GM18508 (cell line): ENCODE measurements at regions not wholly inside any gene's neighbourhood (a gene's known extent, or its start where the extent isn't known, plus 50 kb on each side); places are given as distances from the start of the nearest gene placed in this dataset.

Experiments used
- ATAC-seq: cut with Tn5 transposase; IDR thresholded peaks from one replicate; pipeline ENCODE4 v1.9.1; 2021; ENCODE audit warnings: moderate number of reproducible peaks; ENCODE audit not compliant: insufficient read depth, unreplicated experiment

DNA sequence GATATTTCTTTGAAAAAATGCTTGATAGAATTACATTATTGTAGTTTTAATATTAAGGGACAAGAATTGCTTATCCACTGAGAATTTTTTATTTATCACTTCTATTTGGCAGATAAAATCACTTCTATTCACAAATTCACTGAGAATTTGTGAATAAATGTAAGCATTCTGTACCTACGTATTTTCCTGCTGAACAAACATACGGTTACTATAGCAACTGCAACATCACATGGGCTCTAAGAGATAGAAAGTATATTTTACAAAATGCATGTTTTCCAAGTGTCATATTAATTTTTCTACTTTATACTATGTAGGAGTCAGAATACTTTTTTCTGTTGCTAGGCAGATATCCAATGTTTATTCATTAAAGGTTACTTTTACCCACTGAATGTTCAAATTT, 166.2 kb downstream of the ZIC1 start:
- ATAC-seq: no peak

DNA sequence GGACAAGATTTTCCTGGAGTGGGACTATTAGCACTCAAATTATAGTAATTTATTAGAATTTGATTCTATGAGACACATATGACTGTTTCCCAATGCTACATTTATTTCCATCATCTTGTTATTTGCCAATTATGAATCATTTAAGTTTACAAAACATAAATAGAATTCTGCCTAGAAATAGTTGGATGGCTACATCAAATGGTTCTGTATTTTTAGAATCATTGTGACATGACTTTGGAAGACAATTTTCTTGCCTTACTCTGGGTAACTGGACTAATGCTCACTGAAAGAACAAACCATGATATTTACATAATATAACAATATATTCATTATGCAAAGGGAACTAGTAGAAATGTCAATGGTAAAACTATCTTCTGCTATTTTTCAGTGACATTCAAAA, 173.5 kb downstream of the ZIC1 start:
- no peak for ATAC-seq

DNA sequence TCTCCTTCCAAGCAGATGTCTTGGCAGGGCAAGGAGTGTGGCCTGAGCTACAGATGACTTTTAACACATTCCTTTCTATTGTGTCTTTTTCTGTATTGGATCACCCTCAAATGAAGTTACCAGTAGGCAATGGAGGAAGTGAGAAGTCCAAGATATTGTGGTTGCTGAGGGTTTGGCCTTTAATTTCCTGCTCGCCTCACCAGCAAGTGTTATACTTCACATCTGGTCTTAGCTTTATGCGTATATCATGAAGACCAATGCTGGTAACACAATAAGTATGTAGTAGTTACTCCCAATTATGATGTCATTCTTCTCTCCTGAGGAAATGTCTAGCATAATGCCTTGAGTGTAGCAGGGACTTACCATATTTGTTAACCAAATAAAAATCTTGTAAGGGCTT, 179.9 kb downstream of the ZIC1 start:
- no peak for ATAC-seq

DNA sequence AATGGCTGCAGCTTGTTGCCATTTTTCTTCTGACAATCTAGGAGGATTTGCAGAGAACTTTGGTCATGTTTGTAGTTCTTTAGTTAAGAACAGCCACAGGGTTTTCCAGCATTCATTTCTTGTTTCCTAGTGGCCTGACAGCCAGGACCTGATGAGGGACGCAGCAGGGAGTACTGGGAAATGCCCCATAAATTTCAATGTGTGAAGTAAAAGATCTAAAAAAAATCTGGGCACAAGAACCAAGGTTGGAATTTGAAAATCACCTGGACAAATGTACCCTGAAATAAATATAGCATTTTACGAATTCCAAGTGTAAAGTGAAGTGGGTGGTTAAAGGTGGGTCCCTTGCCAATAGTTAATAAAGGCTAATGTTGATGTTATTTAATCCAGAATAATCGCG, 195.0 kb downstream of the ZIC1 start:
- no peak for ATAC-seq

DNA sequence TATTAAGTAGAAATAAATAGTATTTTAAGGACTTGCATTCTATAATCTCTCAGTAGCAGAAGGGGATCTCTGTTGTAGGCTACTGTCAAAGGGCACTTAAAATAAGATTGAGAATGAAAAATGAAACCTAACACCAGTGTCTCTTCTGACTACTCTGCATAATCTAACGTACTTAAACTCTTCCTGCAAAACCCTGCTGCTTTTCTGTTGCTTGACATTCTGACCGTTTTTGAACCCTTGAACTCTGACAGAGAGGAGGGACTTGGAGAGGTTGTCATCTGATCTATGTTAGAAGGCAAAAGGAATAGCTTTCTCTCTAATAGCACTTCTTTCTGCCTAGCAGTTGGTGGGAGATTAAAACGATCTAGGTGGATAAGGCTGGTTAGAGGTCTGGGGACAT, 204.6 kb downstream of the ZIC1 start:
- no peak for ATAC-seq

DNA sequence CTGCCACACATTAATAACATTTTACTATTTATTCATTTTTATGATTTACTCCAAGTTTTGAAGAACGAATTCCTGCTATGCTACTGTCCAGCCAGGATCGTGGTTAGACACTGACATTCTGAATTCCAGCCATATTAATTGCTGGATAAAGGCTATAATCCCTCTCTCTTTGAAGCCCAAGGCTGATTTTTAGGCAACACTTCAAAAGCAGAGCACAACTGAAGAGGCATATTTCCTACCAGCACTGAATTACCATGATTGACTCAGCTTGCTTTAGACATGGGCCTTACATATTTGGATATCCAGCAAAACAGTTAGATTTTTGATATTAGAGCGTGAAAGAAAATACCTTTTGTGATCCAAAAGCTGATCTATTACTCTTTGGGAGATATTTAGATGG, 205.0 kb downstream of the ZIC1 start:
- ATAC-seq: no peak

DNA sequence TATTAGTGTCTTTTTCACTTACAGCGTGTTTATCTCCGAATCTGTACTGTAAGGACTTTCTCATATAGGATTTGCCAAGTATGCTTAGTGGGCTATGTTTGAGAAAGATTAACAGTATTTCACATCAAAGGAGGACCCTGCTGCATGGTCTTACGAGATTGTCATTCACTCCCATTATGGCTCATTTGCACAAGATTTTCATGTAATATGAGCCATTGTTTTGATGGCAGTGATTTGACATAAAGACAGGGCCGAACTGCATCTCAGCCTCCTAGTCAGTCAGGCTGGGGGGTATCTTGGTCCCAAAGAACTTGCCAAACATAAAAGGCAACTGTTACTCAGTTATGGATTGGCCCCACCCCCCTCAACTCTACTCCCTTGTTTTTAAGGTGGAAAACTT, 205.9 kb downstream of the ZIC1 start:
- no peak for ATAC-seq

DNA sequence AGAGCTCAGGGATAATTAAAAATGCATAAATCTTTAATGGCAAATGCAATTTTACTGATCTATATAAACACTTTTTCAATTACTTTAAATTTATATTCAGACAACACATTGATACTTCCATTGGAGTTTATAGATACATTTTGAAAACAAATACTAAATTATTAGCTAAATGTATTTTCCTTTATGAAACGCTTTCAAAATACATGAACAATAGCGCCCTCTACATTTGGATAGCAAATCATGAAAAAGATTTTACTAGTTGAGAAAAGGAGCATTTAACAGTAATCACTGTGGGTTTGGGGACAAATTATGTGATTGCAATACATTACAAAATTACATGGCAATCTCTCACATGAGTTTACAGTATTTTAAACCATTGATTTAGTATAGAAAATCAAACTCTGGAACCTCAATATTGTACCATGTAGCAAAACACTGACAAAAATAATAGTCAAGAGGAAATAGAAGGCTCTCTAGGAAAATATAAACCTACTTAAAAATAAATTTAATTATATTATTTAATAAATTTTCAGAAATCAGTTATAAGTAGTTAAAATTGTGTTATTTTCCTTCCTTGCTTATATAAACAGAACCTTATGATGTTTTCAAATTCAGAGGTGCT, 207.9 kb downstream of the ZIC1 start:
- ATAC-seq: no peak

DNA sequence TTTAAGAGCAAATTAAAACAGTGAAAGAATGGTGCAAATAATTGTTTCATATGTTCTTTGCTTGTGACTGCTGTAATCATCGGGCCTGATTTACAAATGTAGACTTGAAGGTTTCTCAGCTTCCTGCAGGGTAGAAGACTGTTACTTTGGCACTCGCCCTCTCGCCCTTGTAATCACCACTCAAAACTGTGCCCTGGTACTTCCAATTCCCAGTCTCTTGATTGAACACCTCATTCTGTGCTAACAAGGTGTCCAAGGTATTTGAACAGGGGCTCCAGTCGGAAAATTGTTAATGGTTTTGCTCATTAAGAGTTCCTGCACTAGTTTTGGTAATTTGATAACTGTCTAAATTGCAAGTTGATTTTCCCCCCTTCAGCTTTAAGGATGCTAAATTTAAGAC, 209.5 kb downstream of the ZIC1 start:
- ATAC-seq: no peak

DNA sequence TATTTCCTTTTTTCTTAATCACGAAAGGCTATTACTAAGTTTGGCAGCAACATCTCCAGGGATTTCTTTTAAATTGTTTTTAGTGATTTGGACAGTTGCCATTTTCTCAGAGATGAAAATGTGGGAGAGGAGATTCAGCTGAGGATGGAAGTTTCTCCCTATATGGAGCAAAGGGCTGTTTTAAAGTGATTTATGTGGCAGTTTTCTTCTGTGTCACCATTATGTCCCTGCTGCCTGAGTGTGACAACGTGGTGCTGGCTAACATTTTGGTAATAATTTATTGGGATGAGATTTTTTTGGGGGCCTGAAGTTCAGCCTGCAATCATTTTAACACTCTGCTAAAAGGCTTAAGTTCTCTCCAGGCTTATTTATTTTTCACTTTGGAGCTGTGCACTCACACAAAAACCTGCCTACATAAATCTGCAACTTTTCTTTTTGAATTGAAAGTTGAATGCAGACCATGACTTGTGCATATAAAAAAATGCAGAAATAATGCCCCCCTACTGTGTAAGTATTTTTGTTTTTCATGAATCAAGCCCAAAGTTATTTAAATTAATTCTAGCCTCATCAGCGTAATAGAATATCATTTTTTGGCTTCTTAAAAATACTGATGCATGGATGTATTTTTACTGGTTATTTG, 210.9 kb downstream of the ZIC1 start:
- no peak for ATAC-seq

DNA sequence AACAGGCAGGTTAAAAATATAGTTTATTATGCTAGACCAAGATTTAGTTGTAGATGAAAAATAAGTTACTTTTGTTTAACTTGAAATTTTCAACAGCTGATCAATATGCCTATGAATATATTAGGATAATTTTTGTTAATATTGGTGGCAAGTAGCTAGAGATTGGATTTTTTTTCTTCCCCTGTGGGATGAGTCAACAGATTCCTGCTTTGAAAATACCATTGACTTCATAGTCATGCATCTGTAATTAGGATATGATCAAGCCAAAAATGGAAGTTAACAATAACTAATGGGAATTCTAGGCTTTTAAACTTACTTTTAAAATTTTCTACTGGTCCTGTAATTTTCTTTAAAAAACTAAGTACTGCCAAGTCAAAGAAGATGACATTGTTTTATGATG, 211.7 kb downstream of the ZIC1 start:
- no peak for ATAC-seq

DNA sequence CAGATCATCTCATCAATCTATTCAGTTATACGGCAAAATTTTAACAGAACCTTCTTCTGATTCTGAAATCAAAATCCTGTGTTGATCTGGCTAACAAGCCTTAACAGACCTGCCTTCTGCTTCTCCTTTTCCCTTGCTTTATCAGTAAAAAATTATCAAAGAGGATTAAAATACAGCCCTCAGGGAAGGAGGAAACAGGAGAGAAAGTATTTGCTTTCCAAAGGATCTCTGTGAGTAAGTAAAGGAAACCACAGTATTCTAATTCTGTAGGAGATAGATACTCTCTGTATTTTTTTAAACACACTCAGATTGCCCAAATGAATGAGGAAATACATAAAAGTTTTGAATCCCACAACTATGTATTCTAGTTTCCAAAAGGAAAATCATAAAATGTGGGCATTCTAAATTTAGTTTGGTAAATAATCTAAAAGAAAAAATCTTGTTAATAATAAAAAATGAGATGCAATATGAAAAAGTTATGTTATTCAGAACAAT, 221.8 kb downstream of the ZIC1 start:
- ATAC-seq: no peak

DNA sequence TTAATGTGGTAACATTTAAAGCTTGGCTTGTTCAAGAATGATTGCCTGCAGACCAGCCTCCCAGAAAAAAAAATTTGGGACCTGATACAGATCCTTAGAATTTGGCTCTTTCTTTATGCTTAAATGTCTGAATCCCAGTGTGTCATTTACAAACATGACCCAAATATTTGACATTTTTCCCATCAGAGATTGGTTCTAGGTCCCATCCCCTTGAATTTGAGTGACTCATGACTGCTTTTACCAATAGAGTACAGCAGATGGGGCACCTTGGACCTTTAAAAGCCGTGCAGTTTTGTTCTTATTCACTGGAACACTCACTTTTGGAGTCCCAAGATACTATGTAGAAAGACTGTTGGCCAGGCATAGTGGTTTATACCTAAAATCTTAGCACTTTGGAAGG, 231.6 kb downstream of the ZIC1 start:
- no peak for ATAC-seq

DNA sequence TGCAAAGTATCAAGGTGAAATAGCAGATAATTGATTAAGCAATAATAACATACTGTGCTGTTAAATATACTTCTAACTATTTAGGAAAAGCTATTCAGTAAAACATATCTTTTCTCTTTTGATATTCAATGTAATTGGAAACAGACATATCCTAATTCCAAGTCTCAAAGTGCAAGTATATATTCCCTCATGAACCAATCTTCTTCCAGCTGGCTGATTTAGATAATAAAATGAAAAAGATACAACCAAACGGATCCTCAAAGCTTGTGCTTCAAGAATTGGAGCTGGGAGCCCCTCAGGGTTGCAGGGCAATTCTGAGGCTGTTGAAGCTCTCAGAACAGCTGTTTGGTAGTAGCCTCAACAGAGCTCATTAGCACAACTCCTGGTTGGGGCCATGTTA, 236.6 kb downstream of the ZIC1 start:
- no peak for ATAC-seq

DNA sequence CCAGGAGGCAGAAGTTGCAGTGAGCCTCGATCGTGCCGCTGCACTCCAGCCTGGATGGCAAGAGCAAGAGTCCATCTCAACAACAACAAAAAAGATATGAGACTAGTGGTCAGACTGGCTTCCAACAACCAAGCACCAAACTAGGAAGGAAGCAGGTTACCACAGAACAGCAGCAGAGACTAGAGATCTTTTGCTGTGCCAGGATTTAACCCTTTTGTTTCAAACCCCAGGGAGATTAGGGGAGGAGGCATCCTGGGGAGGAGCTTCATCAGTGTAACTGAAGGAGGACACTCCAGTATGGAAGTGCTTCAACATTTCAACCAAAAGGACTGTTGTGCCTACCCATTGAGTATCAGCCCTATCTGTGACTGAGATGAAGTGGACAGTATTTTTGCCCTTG, 240.3 kb downstream of the ZIC1 start:
- no peak for ATAC-seq

DNA sequence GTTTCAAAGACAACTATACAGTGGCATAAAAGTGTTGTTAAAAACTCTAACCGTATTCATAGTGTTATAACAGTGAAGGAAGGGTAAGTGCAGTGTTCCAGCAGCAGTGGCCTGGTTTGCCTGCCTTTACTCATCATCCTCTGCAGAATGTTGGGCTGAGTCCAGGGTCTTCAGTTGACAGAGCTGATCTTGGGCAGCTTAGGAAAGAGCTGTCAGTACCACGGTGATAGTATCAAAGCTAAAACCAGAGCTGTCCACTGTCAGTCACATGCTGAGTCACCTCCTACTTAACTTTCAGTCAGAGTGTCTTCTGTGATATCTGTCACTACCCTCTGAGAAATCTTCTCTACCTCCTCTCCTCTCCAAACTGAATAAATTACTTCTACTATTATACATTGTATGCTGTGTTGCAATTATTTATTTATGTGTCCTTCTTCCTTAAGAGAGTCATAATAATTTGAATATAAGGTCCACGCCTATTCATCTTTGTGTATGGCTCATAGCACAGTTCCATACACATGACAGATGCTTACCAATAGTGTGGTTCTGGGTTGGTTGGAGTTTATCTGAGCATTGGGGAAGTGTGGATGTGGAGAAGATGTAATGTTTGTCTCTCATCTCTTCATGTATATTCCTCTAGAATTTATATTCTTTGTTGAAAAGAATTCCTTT, 242.1 kb downstream of the ZIC1 start:
- no peak for ATAC-seq

DNA sequence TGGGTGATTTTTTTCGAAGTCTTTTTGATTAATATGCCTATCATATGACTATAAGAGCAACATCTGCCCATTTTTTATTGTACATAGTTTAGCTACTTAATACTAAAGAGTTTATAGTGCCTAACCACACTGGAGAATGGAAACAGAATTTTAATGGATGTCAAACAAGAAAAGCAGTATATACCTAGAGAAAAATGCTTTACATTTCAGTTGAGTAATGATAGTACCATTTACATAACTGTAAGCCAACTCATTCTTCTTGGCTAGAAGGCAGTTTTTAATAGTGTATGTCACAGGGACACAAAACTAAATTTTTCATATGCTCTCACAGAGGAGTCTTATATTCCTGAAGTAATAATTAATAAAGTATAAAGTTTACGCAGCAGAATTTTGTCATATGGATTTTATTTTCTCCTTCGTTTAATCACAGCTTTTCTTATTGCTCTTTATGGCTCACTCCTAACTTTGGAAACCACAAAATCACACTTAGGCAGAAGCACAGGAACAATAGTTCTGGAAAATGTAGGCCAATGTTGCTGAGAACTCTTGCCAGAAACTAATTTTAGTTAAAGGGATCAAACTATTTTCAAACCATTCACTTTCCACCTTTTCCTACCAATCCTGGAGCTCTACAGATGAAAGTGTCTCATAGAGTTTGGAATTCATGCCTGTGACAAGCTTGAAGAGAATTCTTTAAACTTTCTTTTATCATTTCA, 243.6 kb downstream of the ZIC1 start:
- no peak for ATAC-seq

DNA sequence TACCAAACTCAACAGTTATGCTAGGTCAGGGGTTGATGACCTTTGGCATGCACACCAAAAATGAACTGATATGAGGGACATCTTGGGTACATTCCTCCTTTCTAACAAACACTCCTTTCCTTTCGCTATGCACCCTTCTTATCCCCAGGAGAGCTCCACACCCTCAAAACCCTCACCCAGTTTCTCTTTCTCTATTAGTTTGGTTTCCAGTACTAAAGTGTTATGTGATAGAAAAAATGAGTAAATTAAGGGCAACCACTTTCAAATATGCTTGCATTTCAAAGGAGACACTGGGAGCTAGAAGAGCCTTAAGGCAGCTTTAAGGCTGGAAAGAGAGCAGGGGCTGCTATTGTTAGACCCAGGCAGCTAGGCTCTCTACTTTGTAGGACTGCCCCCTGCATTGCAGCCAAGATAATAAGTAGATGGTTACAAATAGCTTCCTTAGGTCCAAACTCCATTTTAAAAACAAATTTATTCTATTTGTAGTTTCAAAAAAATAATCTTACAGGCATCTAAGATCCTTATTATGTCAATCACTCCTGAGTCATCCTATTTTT, 244.3 kb downstream of the ZIC1 start:
- no peak for ATAC-seq

DNA sequence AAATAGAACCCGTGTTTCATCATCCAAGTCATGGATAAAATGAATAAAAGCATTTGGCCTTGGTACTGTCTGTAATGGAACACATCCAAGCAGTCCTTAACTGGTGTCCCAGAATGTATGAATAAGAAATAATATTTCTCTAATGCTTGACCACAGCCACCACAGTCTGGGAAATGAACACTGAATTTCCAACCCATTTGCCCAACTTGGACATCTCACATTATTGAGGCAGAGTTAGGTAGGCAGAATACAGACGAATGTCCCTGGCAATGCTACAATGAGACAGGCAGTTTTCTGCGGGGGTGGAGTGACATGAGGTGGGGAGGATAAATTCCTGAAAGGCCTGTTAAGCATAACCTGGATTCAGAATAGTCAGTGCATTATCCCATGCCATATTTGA, 245.7 kb downstream of the ZIC1 start:
- no peak for ATAC-seq

DNA sequence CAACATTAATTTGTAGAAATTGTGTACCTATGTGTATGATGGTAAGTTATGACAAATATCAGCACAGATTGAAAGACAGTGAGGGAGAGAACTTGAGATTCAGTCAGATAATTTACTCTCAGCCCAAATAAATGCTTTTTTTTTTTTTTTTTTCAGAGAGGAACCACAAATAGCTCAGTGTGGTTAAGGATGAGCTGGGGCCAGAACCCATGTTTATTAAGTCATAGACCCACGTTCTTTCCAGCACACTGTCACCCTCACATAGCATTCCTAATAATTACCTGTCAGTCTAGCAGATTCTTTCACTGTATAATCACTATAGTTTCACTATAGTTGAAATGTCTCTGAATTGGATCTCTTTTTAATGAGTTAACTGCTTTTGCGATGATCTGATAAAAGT, 246.1 kb downstream of the ZIC1 start:
- no peak for ATAC-seq

DNA sequence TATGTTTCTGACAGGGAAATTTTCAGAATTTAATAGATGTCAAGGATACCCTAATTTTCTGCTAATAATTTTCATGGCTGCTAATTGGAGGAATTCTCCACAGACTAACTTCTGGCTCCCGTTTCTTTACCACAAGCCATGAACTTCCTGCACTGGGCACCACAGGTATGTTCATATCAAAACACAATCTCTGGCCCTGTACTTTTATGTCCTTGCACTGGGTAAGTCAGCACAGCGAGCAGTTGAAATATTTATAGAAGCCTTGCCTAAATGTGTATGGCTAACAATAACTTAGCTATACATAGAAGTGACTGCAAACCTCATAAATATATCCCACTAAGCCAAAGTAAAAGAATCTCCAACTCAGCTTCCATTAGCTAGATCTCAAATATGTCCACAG, 246.9 kb downstream of the ZIC1 start:
- ATAC-seq: no peak
